Ascending aorta (tissue), 2 donors: ENCODE measurements at regions not wholly inside any gene's neighbourhood (a gene's known extent, or its start where the extent isn't known, plus 50 kb on each side); places are given as distances from the start of the nearest gene placed in this dataset.

Experiments
- DNase-seq, 2 donors: peaks; one replicate each; pipeline ENCODE4 v3.0.0-alpha.2; 2019; ENCODE audit warnings: low spot score in 2 of 2
- H3K27ac ChIP-seq, 2 donors: fragments of 200-600 bp; sonication (generic); one replicate each; pipeline ENCODE4 v1.5.1; 2016 to 2017; ENCODE audit warnings: mild to moderate bottlenecking in 1 of 2
- H3K27me3 ChIP-seq: fragments of 200-600 bp; sonication (generic); one replicate; pipeline ENCODE4 v1.5.1; 2017
- H3K36me3 ChIP-seq, 2 donors: fragments of 200-600 bp; sonication (generic); one replicate each; pipeline ENCODE4 v1.5.1; 2016
- H3K4me1 ChIP-seq, 2 donors: fragments of 200-600 bp; sonication (generic); one replicate each; pipeline ENCODE4 v1.5.1; 2016 to 2017; ENCODE audit warnings: mild to moderate bottlenecking in 1 of 2
- H3K4me3 ChIP-seq, 2 donors: fragments of 200-600 bp; sonication (generic); one replicate each; pipeline ENCODE4 v1.5.1; 2016 to 2017; ENCODE audit warnings: mild to moderate bottlenecking in 1 of 2
- H3K9me3 ChIP-seq, 2 donors: fragments of 200-600 bp; sonication (generic); one replicate each; pipeline ENCODE4 v1.5.1; 2016
- CTCF ChIP-seq, 3 experiments: fragments of 200-600 bp in 2 of 3; fragments of 450-650 bp in 1 of 3; sonication (generic) in 2 of 3; IDR thresholded peaks; one replicate each; pipeline ENCODE4 v1.5.1; 2016 to 2019; ENCODE audit warnings: antibody characterized with exemption in 3 of 3, mild to moderate bottlenecking in 1 of 3, moderate library complexity in 1 of 3
- intact Hi-C: fragments of 100-400 bp; cut with DNase I; formaldehyde crosslinking; loops from one replicate; pipeline ENCODE4 v1.15.1; 2023

GRCh38 chr2:67067656-67068055 lies 329.5 kb upstream of the ETAA1 start:
- H3K4me3 ChIP-seq, result no peak overlapping the region
- no peaks in the 10 kb centered on the region for H3K4me1 ChIP-seq
- no peaks in the 10 kb centered on the region for H3K9me3 ChIP-seq
- H3K27ac ChIP-seq, result no peak overlapping the region
- no peaks in the 10 kb centered on the region for H3K27me3 ChIP-seq
- intact Hi-C loops, result no loop called here
- no peak for TF ChIP-seq CTCF (IDR thresholded peaks at IDR 0.05)
- DNase-seq, result no peak
- H3K36me3 ChIP-seq, result no peaks in the 10 kb centered on the region

GRCh38 chr2:67070826-67071225 lies 326.3 kb upstream of the ETAA1 start:
- Histone ChIP-seq H3K4me1 (no peaks in the 10 kb centered on the region), H3K36me3 (no peaks in the 10 kb centered on the region), H3K4me3 (no peak overlapping the region), H3K9me3 (no peaks in the 10 kb centered on the region), H3K27me3 (no peaks in the 10 kb centered on the region), H3K27ac (no peak overlapping the region)
- intact Hi-C loops, result no loop called here
- DNase-seq, result no peak
- no peak for TF ChIP-seq CTCF (IDR thresholded peaks at IDR 0.05)

GRCh38 chr2:67075056-67075455 lies 322.1 kb upstream of the ETAA1 start:
- no peaks in the 10 kb centered on the region for H3K9me3 ChIP-seq
- no peaks in the 10 kb centered on the region for H3K27me3 ChIP-seq
- no peaks in the 10 kb centered on the region for H3K4me1 ChIP-seq
- no peaks in the 10 kb centered on the region for H3K36me3 ChIP-seq
- DNase-seq, result no peak
- no peak for TF ChIP-seq CTCF (IDR thresholded peaks at IDR 0.05)
- intact Hi-C loops, result no loop called here
- no peak overlapping the region for H3K27ac ChIP-seq
- H3K4me3 ChIP-seq, result no peak overlapping the region

GRCh38 chr2:67075530-67076238 lies 321.4 kb upstream of the ETAA1 start:
- H3K27me3 ChIP-seq, result no peaks in the 10 kb centered on the region
- DNase-seq, result no peak
- H3K4me3 ChIP-seq, result no peak overlapping the region
- no peaks in the 10 kb centered on the region for H3K9me3 ChIP-seq
- no peak overlapping the region for H3K27ac ChIP-seq
- intact Hi-C loops, result no loop called here
- no peaks in the 10 kb centered on the region for H3K4me1 ChIP-seq
- no peaks in the 10 kb centered on the region for H3K36me3 ChIP-seq
- no peak for TF ChIP-seq CTCF (IDR thresholded peaks at IDR 0.05)

- no peak for TF ChIP-seq CTCF (IDR thresholded peaks at IDR 0.05)
- H3K27ac ChIP-seq, result no peak overlapping the region
- H3K9me3 ChIP-seq, result no peaks in the 10 kb centered on the region
- DNase-seq, result no peak
- H3K36me3 ChIP-seq, result no peaks in the 10 kb centered on the region
- H3K27me3 ChIP-seq, result no peaks in the 10 kb centered on the region
- no peak overlapping the region for H3K4me3 ChIP-seq
- no peaks in the 10 kb centered on the region for H3K4me1 ChIP-seq
- intact Hi-C loops, result no loop called here
These were observed 320.9 kb upstream of the ETAA1 start for GRCh38 chr2:67076239-67076624.

GRCh38 chr2:67079729-67080128 lies 317.4 kb upstream of the ETAA1 start:
- no peak for TF ChIP-seq CTCF (IDR thresholded peaks at IDR 0.05)
- Histone ChIP-seq H3K27ac (no peak overlapping the region), H3K4me3 (no peak overlapping the region), H3K27me3 (no peaks in the 10 kb centered on the region), H3K9me3 (no peaks in the 10 kb centered on the region), H3K36me3 (no peaks in the 10 kb centered on the region), H3K4me1 (no peaks in the 10 kb centered on the region)
- intact Hi-C loops, result no loop called here
- DNase-seq, result no peak
